Transverse colon (tissue), 4 donors: ENCODE measurements at regions not wholly inside any gene's neighbourhood (a gene's known extent, or its start where the extent isn't known, plus 50 kb on each side); places are given as distances from the start of the nearest gene placed in this dataset.

Source experiments
- EP300 ChIP-seq: sonication (generic); formaldehyde crosslinking; IDR thresholded peaks from one replicate; pipeline ENCODE4 v1.6.1; 2017; ENCODE audit warnings: antibody characterized with exemption, low read depth
- POLR2A ChIP-seq: fragments of 450-650 bp; IDR thresholded peaks from one replicate; pipeline ENCODE4 v1.6.1; 2016; ENCODE audit warnings: antibody characterized with exemption, mild to moderate bottlenecking, moderate library complexity
- POLR2AphosphoS5 ChIP-seq, 3 donors: sonication (generic); formaldehyde crosslinking; IDR thresholded peaks; one replicate each; pipeline ENCODE4 v1.6.1; 2016; ENCODE audit warnings: antibody characterized with exemption in 3 of 3
- TF ChIP-seq, protein P1 (sequence below), 5 experiments: fragments of 200-600 bp in 3 of 5; fragments of 450-650 bp in 2 of 5; sonication (generic) in 3 of 5; IDR thresholded peaks; 1 replicate in 2 of 5; 2 replicates in 3 of 5; pipeline ENCODE4 v1.5.1; 2016 to 2017; ENCODE audit warnings: antibody characterized with exemption in 5 of 5, inconsistent platforms in 3 of 5, mild to moderate bottlenecking in 2 of 5, moderate library complexity in 1 of 5

DNA sequence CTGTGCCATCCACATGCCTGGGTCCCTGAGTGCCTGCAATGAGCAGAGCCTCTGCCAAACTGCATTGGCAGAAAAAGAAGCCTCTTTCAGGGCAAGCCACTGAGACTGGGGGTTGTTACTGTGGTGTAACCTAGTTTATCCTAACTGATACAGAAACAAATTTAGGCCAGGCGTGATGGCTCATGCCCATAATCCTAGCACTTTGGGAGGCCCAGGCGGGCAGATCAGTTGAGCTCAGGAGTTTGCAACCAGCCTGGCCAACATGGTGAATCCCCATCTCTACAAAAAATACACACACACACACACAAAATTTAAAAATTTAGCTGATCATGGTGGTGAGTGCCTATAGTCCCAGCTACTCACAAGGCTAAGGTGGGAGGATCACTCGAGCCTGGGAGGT lies 221.6 kb downstream of the TBC1D2B start:
- no peak for TF ChIP-seq EP300
- TF ChIP-seq, protein P1, sequence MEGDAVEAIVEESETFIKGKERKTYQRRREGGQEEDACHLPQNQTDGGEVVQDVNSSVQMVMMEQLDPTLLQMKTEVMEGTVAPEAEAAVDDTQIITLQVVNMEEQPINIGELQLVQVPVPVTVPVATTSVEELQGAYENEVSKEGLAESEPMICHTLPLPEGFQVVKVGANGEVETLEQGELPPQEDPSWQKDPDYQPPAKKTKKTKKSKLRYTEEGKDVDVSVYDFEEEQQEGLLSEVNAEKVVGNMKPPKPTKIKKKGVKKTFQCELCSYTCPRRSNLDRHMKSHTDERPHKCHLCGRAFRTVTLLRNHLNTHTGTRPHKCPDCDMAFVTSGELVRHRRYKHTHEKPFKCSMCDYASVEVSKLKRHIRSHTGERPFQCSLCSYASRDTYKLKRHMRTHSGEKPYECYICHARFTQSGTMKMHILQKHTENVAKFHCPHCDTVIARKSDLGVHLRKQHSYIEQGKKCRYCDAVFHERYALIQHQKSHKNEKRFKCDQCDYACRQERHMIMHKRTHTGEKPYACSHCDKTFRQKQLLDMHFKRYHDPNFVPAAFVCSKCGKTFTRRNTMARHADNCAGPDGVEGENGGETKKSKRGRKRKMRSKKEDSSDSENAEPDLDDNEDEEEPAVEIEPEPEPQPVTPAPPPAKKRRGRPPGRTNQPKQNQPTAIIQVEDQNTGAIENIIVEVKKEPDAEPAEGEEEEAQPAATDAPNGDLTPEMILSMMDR (IDR thresholded peaks at IDR 0.05): no peak
- TF ChIP-seq POLR2AphosphoS5 (IDR thresholded peaks at IDR 0.05): no peak
- no peak for TF ChIP-seq POLR2A
